MM.1S (cell line): ENCODE measurements at regions not wholly inside any gene's neighbourhood (a gene's known extent, or its start where the extent isn't known, plus 50 kb on each side); places are given as distances from the start of the nearest gene placed in this dataset.
A peak's percentile ranks its signal among the peaks of the same experiment; 100 is the strongest.

ENCODE experiments used
- CTCF ChIP-seq: fragments of 300-600 bp; sonication (generic); IDR thresholded peaks from 2 replicates; pipeline ENCODE4 v1.5.1; 2016; ENCODE audit warnings: antibody characterized with exemption, low read length, mixed read lengths
- EZH2 ChIP-seq: fragments of 300-600 bp; sonication (generic); optimal IDR thresholded peaks from 2 replicates; pipeline ENCODE3; 2017; ENCODE audit warnings: low read depth, mild to moderate bottlenecking, antibody characterized with exemption, low read length, mixed read lengths
- EZH2phosphoT487 ChIP-seq: fragments of 300-600 bp; sonication (generic); IDR thresholded peaks from 2 replicates; pipeline ENCODE4 v1.6.1; 2018; ENCODE audit warnings: antibody characterized with exemption, low read length

GRCh38 chr7:101743241-101743994 is 74.0 kb upstream of the CUX1 start:
- TF ChIP-seq CTCF: peak; percentile 53
- no peak for TF ChIP-seq EZH2
- no peak for TF ChIP-seq EZH2phosphoT487
